Prostate gland (tissue), 2 donors: ENCODE measurements at regions not wholly inside any gene's neighbourhood (a gene's known extent, or its start where the extent isn't known, plus 50 kb on each side); places are given as distances from the start of the nearest gene placed in this dataset.

Experiments
- DNase-seq: peaks from one replicate; pipeline ENCODE4 v3.0.0-alpha.2; 2019; ENCODE audit warnings: low spot score
- H3K27ac ChIP-seq, 2 donors: fragments of 200-600 bp; sonication (generic); 2 replicates each; pipeline ENCODE4 v1.5.1; 2017 to 2019
- H3K27me3 ChIP-seq: fragments of 200-600 bp; sonication (generic); replicated peaks from 2 replicates; pipeline ENCODE4 v1.5.1; 2019; ENCODE audit not compliant: insufficient read depth
- H3K36me3 ChIP-seq, 2 donors: fragments of 200-600 bp; sonication (generic); 1 replicate in 1 of 2; 2 replicates in 1 of 2; pipeline versions ENCODE4 v1.5.1 to v1.8.1; 2017 to 2019
- H3K4me1 ChIP-seq: fragments of 200-600 bp; sonication (generic); replicated peaks from 2 replicates; pipeline ENCODE4 v1.5.1; 2019
- H3K4me3 ChIP-seq, 2 donors: fragments of 200-600 bp; sonication (generic); 2 replicates each; pipeline ENCODE4 v1.5.1; 2017 to 2019
- H3K9me3 ChIP-seq: fragments of 200-600 bp; sonication (generic); 2 replicates; pipeline ENCODE4 v1.5.1; 2017
- POLR2A ChIP-seq: fragments of 450-650 bp; IDR thresholded peaks from one replicate; pipeline ENCODE4 v1.6.1; 2016; ENCODE audit warnings: antibody characterized with exemption, mild to moderate bottlenecking
- POLR2AphosphoS5 ChIP-seq: sonication (generic); formaldehyde crosslinking; IDR thresholded peaks from one replicate; pipeline ENCODE4 v1.6.1; 2017; ENCODE audit warnings: antibody characterized with exemption
- WGBS: methylation state at CpG from one replicate; pipeline ENCODE4 v1.1.5; 2018; 5-methylcytosine and 5-hydroxymethylcytosine counted together
- intact Hi-C: fragments of 100-400 bp; cut with DNase I; formaldehyde crosslinking; loops from one replicate; pipeline ENCODE4 v1.14.2; 2022
- TF ChIP-seq, protein P1 (sequence below), 4 experiments: fragments of 200-600 bp in 2 of 4; fragments of 450-650 bp in 2 of 4; sonication (generic) in 2 of 4; IDR thresholded peaks; 1 replicate in 3 of 4; 2 replicates in 1 of 4; pipeline ENCODE4 v1.5.1; 2016 to 2019; ENCODE audit warnings: antibody characterized with exemption in 4 of 4, mild to moderate bottlenecking in 2 of 4, moderate library complexity in 2 of 4

DNA sequence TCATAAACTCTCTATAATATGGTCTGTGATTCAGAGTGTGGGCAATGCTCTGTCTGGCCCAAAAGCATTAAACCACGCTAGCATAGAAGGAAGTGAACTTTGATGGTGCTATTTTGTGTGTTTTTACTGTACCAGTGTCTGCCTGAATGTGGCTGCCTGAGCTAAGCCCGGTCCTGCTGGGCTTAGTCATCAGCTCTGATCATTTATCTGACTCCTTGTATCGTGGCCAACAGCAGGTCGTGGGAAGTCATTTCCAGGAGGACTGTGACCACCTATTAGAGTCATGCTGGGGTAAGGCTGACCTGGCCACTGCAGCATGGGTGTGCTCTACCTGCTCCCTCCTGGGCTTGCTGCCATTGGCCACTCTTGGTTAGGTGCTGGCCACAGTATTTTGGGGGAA, 239.1 kb upstream of the CEP162 start:
- DNase-seq: no peak
- 20% methylated on average over 4 of the region's 4 CpGs for WGBS
- Histone ChIP-seq H3K27me3 (no peaks in the 10 kb centered on the region), H3K36me3 (no peaks in the 10 kb centered on the region), H3K4me3 (no peak overlapping the region), H3K27ac (no peak overlapping the region), H3K4me1 (no peaks in the 10 kb centered on the region), H3K9me3 (no peaks in the 10 kb centered on the region)
- TF ChIP-seq, protein P1, sequence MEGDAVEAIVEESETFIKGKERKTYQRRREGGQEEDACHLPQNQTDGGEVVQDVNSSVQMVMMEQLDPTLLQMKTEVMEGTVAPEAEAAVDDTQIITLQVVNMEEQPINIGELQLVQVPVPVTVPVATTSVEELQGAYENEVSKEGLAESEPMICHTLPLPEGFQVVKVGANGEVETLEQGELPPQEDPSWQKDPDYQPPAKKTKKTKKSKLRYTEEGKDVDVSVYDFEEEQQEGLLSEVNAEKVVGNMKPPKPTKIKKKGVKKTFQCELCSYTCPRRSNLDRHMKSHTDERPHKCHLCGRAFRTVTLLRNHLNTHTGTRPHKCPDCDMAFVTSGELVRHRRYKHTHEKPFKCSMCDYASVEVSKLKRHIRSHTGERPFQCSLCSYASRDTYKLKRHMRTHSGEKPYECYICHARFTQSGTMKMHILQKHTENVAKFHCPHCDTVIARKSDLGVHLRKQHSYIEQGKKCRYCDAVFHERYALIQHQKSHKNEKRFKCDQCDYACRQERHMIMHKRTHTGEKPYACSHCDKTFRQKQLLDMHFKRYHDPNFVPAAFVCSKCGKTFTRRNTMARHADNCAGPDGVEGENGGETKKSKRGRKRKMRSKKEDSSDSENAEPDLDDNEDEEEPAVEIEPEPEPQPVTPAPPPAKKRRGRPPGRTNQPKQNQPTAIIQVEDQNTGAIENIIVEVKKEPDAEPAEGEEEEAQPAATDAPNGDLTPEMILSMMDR (IDR thresholded peaks at IDR 0.05): no peak
- TF ChIP-seq POLR2AphosphoS5: no peak
- no peak for TF ChIP-seq POLR2A
- intact Hi-C loops: no loop called here

DNA sequence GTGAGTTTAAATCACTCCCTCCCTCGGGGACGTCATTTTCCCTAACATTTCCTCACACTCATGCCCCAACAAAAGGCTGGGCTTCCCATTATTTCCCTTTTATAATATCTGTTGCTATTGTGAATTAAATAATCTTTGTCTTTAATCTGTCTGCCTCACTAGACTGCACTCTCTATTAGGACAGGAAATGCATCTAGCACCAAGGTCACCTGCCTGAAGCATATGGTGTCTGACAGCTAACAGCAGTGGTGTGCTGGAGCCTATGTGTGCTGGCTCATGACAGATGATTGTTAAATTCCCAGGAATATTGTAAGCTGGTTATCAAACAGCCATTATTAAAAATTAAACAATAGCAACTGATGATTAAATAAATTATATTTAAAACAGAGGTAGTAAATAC, 237.0 kb upstream of the CEP162 start:
- no peak overlapping the region for H3K27ac ChIP-seq
- no peak for DNase-seq

DNA sequence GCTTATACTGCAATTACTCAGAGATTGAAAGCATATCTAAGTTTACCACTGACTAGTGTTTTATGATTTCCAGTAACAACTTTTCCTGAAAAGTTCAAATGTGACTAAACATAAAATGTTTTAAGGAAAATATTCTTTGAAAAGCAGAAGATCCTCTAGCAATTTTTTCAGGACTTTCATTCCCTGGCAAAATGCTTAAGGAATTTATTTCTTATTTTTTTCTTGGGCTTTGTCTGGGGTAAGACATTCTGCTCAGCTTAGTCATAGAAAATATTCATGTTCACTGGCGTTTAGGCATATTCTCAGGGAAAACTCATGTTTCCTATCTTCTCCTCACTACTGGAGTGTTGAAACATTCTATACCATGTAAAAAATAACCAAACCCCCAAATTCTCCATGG, 235.3 kb upstream of the CEP162 start:
- no peak for DNase-seq
- Histone ChIP-seq H3K4me3 (no peak overlapping the region), H3K4me1 (no peaks in the 10 kb centered on the region), H3K27ac (no peak overlapping the region), H3K9me3 (no peaks in the 10 kb centered on the region), H3K27me3 (no peaks in the 10 kb centered on the region), H3K36me3 (no peaks in the 10 kb centered on the region)
- 65% methylated on average over 1 of the region's 1 CpG for WGBS
- no peak for TF ChIP-seq POLR2A
- TF ChIP-seq, protein P1 (IDR thresholded peaks at IDR 0.05): no peak
- TF ChIP-seq POLR2AphosphoS5: no peak
- intact Hi-C loops: no loop called here

More for the DNA sequence above, 237.0 kb upstream of the CEP162 start:
- H3K9me3 ChIP-seq: no peaks in the 10 kb centered on the region
- TF ChIP-seq POLR2AphosphoS5: no peak
- TF ChIP-seq POLR2A: no peak
- TF ChIP-seq, protein P1 (IDR thresholded peaks at IDR 0.05): no peak
- H3K4me1 ChIP-seq: no peaks in the 10 kb centered on the region
- 78% methylated on average over 2 of the region's 2 CpGs for WGBS
- H3K4me3 ChIP-seq: no peak overlapping the region
- no peaks in the 10 kb centered on the region for H3K36me3 ChIP-seq
- H3K27me3 ChIP-seq: no peaks in the 10 kb centered on the region
- intact Hi-C loops: no loop called here

DNA sequence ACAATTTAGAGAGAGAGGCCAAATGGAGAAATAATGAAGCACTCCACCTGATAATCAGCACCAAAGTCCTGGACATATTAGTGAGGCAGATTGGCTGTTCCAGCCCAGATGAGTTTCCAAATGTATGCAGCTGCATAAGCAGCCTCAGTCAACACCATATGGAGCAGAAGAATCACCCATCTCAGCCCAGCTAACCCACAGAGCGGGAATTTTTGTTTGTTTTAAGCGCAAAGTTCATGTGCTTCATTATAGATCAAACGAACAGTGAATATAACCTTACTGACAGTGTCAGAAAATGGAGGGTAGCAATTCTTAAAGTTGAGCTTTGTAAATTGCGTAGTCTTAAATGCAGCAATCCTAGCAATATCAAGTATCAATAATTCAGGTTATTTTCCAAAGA, 234.0 kb upstream of the CEP162 start:
- 89% methylated on average over 4 of the region's 4 CpGs for WGBS
- H3K4me3 ChIP-seq: no peak overlapping the region
- H3K36me3 ChIP-seq: no peaks in the 10 kb centered on the region
- TF ChIP-seq, protein P1 (IDR thresholded peaks at IDR 0.05): no peak
- TF ChIP-seq POLR2AphosphoS5 (no peak), POLR2A (no peak)
- no peaks in the 10 kb centered on the region for H3K4me1 ChIP-seq
- no peaks in the 10 kb centered on the region for H3K27me3 ChIP-seq
- no peak for DNase-seq
- H3K27ac ChIP-seq: no peak overlapping the region
- intact Hi-C loops: no loop called here
- no peaks in the 10 kb centered on the region for H3K9me3 ChIP-seq

DNA sequence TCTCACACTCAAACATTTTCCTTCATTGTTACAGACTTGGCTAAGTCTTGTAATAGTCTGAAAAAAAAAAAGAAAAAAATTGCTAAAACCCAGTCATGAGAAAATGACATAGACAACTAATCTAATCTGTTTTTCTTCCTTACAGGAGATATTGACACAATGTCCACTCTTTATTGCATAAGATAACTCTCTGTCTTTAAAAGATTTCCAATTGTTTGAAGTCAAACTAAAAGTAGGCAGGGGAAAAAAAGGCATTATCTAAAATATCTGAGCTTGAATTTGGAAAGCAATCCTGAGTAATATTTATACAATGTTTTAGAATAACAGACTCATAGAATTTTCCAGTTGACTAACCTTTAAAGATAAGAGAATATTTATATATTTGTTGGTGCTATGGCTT, 233.0 kb upstream of the CEP162 start:
- Histone ChIP-seq H3K9me3 (no peaks in the 10 kb centered on the region), H3K36me3 (no peaks in the 10 kb centered on the region), H3K27ac (no peak overlapping the region), H3K27me3 (no peaks in the 10 kb centered on the region), H3K4me1 (no peaks in the 10 kb centered on the region), H3K4me3 (no peak overlapping the region)
- no peak for DNase-seq
- TF ChIP-seq, protein P1 (IDR thresholded peaks at IDR 0.05): no peak
- TF ChIP-seq POLR2AphosphoS5 (no peak), POLR2A (no peak)
- intact Hi-C loops: no loop called here
